Liver (tissue), 8 donors: ENCODE measurements at regions not wholly inside any gene's neighbourhood (a gene's known extent, or its start where the extent isn't known, plus 50 kb on each side); places are given as distances from the start of the nearest gene placed in this dataset.

ENCODE experiments used
- DNase-seq: peaks from one replicate; pipeline ENCODE4 v3.0.0-alpha.2; 2017; ENCODE audit warnings: low spot score
- H3K27ac ChIP-seq, 2 donors: one replicate each; pipeline ENCODE4 v1.7.0; 2013; ENCODE audit warnings: inconsistent platforms in 2 of 2, low read length in 2 of 2, control low read depth in 1 of 2, low read depth in 1 of 2, mild to moderate bottlenecking in 1 of 2
- H3K27me3 ChIP-seq, 4 donors: one replicate each; pipeline versions ENCODE4 v1.6.1 to v1.7.0; 2013; ENCODE audit warnings: low read length in 3 of 4, inconsistent platforms in 1 of 4, mild to moderate bottlenecking in 1 of 4, moderate library complexity in 1 of 4; ENCODE audit not compliant: control insufficient read depth in 4 of 4, insufficient read depth in 4 of 4
- H3K36me3 ChIP-seq, 4 donors: one replicate each; pipeline versions ENCODE4 v1.6.1 to v1.7.0; 2013; ENCODE audit warnings: low read length in 3 of 4, mild to moderate bottlenecking in 3 of 4, low read depth in 1 of 4, moderate library complexity in 1 of 4; ENCODE audit not compliant: control insufficient read depth in 4 of 4, insufficient read depth in 3 of 4
- H3K4me1 ChIP-seq, 4 donors: one replicate each; pipeline versions ENCODE4 v1.6.1 to v1.7.0; 2013; ENCODE audit warnings: low read length in 3 of 4, mild to moderate bottlenecking in 3 of 4, moderate library complexity in 1 of 4; ENCODE audit not compliant: control insufficient read depth in 4 of 4, insufficient read depth in 4 of 4
- H3K4me3 ChIP-seq, 3 donors: one replicate each; pipeline versions ENCODE4 v1.6.1 to v1.7.0; 2013; ENCODE audit warnings: low read length in 3 of 3, control low read depth in 1 of 3, low read depth in 1 of 3, mild to moderate bottlenecking in 1 of 3
- H3K9ac ChIP-seq, 2 donors: one replicate each; pipeline ENCODE4 v1.7.0; 2013; ENCODE audit warnings: low read length in 2 of 2, mild to moderate bottlenecking in 2 of 2, moderate library complexity in 2 of 2, control low read depth in 1 of 2, low read depth in 1 of 2
- H3K9me3 ChIP-seq, 4 donors: one replicate each; pipeline versions ENCODE4 v1.6.1 to v1.7.0; 2013; ENCODE audit warnings: low read length in 3 of 4; ENCODE audit not compliant: control insufficient read depth in 4 of 4
- EGR1 ChIP-seq, 2 donors: IDR thresholded peaks; 2 replicates each; pipeline ENCODE4 v1.6.1; 2016 to 2018; ENCODE audit warnings: antibody characterized with exemption in 2 of 2, low read depth in 2 of 2
- FOXA1 ChIP-seq: IDR thresholded peaks from 2 replicates; pipeline ENCODE4 v1.6.1; 2016; ENCODE audit warnings: antibody characterized with exemption
- FOXA2 ChIP-seq: IDR thresholded peaks from 2 replicates; pipeline ENCODE4 v1.6.1; 2016; ENCODE audit warnings: antibody characterized with exemption
- GABPA ChIP-seq, 2 donors: IDR thresholded peaks in 1 of 2; conservative IDR thresholded peaks in 1 of 2; 2 replicates each; pipeline ENCODE4 v1.6.1; 2016; ENCODE audit warnings: antibody characterized with exemption in 2 of 2, mild to moderate bottlenecking in 1 of 2, moderate library complexity in 1 of 2
- HNF4A ChIP-seq, 2 donors: conservative IDR thresholded peaks; 2 replicates each; pipeline ENCODE4 v1.6.1; 2016; ENCODE audit warnings: antibody characterized with exemption in 2 of 2, mild to moderate bottlenecking in 2 of 2
- HNF4G ChIP-seq: IDR thresholded peaks from 2 replicates; pipeline ENCODE4 v1.6.1; 2016; ENCODE audit warnings: antibody characterized with exemption
- JUND ChIP-seq, 2 donors: IDR thresholded peaks; 2 replicates each; pipeline ENCODE4 v1.6.1; 2016; ENCODE audit warnings: antibody characterized with exemption in 2 of 2
- NR2F2 ChIP-seq: IDR thresholded peaks from 2 replicates; pipeline ENCODE4 v1.6.1; 2016; ENCODE audit warnings: antibody characterized with exemption
- RAD21 ChIP-seq, 2 donors: IDR thresholded peaks; 2 replicates each; pipeline ENCODE4 v1.6.1; 2016; ENCODE audit warnings: antibody characterized with exemption in 2 of 2, mild to moderate bottlenecking in 2 of 2
- RXRA ChIP-seq, 2 donors: IDR thresholded peaks; 2 replicates each; pipeline ENCODE4 v1.6.1; 2017 to 2018; ENCODE audit warnings: antibody characterized with exemption in 2 of 2, mild to moderate bottlenecking in 1 of 2
- SP1 ChIP-seq: IDR thresholded peaks from 2 replicates; pipeline ENCODE4 v1.6.1; 2018; ENCODE audit warnings: antibody characterized with exemption, mild to moderate bottlenecking
- TAF1 ChIP-seq: conservative IDR thresholded peaks from 2 replicates; pipeline ENCODE4 v1.6.1; 2016; ENCODE audit warnings: antibody characterized with exemption, mild to moderate bottlenecking
- YY1 ChIP-seq: IDR thresholded peaks from 2 replicates; pipeline ENCODE4 v1.6.1; 2016; ENCODE audit warnings: antibody characterized with exemption, mild to moderate bottlenecking
- WGBS: extraction: QIAGEN DNeasy Blood & Tissue Kit; methylation state at CpG from one replicate; pipeline ENCODE4 v1.1.7; 2013; 5-methylcytosine and 5-hydroxymethylcytosine counted together
- TF ChIP-seq, protein P1 (sequence below): IDR thresholded peaks from 2 replicates; pipeline ENCODE4 v1.6.1; 2016; ENCODE audit warnings: antibody characterized with exemption
- TF ChIP-seq, protein P2 (sequence below): fragments of 150-350 bp; IDR thresholded peaks from 2 replicates; pipeline ENCODE4 v1.5.1; 2017; ENCODE audit warnings: improper control_type of control experiment, low read depth, low read length; ENCODE audit not compliant: missing input control
- TF ChIP-seq, protein P3 (sequence below): IDR thresholded peaks from 2 replicates; pipeline ENCODE4 v1.6.1; 2016; ENCODE audit warnings: antibody characterized with exemption
- TF ChIP-seq, protein P4 (sequence below): IDR thresholded peaks from 2 replicates; pipeline ENCODE4 v1.6.1; 2016; ENCODE audit warnings: antibody characterized with exemption
- TF ChIP-seq, protein P5 (sequence below): IDR thresholded peaks from 2 replicates; pipeline ENCODE4 v1.6.1; 2016; ENCODE audit warnings: antibody characterized with exemption, mild to moderate bottlenecking
- donor health status: healthy.
- donor health status: healthy.
- donor health status: healthy.
- donor health status: healthy.
- donor health status: healthy.

DNA sequence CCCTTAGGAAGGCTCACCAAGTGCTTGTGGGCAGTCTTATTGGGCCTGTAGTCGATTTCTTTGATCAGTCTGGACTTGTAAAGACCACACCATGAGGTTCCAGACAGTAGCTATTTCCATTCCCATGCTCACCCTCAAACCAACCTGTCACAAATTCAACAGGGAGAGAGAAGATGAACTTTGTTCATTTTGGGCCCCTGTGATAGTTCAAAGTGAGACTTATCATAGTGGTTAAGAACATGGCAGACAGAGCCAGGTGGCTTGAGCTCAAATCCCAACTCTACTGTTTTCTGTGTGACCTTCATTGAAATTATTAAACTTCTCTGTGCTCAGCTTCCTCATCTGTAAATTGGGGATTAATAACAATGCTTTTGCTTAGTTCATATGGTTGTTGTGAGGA is 53.9 kb upstream of the CTLA4 start:
- no peak for DNase-seq
- Histone ChIP-seq H3K9ac (no peak overlapping the region), H3K27me3 (no peaks in the 10 kb centered on the region), H3K27ac (peak overlapping the region in 1 of 2 donors; percentile 67), H3K4me1 (peaks cover 5 to 38% (median 30%) of the 10 kb centered on the region in 4 donors), H3K36me3 (no peaks in the 10 kb centered on the region), H3K4me3 (no peak overlapping the region), H3K9me3 (no peaks in the 10 kb centered on the region)
- TF ChIP-seq, protein P1, sequence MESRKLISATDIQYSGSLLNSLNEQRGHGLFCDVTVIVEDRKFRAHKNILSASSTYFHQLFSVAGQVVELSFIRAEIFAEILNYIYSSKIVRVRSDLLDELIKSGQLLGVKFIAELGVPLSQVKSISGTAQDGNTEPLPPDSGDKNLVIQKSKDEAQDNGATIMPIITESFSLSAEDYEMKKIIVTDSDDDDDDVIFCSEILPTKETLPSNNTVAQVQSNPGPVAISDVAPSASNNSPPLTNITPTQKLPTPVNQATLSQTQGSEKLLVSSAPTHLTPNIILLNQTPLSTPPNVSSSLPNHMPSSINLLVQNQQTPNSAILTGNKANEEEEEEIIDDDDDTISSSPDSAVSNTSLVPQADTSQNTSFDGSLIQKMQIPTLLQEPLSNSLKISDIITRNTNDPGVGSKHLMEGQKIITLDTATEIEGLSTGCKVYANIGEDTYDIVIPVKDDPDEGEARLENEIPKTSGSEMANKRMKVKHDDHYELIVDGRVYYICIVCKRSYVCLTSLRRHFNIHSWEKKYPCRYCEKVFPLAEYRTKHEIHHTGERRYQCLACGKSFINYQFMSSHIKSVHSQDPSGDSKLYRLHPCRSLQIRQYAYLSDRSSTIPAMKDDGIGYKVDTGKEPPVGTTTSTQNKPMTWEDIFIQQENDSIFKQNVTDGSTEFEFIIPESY = no peak
- no peak for TF ChIP-seq FOXA2
- no peak for TF ChIP-seq SP1
- TF ChIP-seq, protein P2, sequence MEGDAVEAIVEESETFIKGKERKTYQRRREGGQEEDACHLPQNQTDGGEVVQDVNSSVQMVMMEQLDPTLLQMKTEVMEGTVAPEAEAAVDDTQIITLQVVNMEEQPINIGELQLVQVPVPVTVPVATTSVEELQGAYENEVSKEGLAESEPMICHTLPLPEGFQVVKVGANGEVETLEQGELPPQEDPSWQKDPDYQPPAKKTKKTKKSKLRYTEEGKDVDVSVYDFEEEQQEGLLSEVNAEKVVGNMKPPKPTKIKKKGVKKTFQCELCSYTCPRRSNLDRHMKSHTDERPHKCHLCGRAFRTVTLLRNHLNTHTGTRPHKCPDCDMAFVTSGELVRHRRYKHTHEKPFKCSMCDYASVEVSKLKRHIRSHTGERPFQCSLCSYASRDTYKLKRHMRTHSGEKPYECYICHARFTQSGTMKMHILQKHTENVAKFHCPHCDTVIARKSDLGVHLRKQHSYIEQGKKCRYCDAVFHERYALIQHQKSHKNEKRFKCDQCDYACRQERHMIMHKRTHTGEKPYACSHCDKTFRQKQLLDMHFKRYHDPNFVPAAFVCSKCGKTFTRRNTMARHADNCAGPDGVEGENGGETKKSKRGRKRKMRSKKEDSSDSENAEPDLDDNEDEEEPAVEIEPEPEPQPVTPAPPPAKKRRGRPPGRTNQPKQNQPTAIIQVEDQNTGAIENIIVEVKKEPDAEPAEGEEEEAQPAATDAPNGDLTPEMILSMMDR = no peak
- TF ChIP-seq TAF1 = no peak
- TF ChIP-seq, protein P3, sequence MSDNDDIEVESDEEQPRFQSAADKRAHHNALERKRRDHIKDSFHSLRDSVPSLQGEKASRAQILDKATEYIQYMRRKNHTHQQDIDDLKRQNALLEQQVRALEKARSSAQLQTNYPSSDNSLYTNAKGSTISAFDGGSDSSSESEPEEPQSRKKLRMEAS = no peak
- no peak for TF ChIP-seq HNF4G
- TF ChIP-seq GABPA (IDR thresholded peaks at IDR 0.05 in 1 of 2, conservative IDR thresholded peaks at IDR 0.05 in 1 of 2) = no peak
- no peak for TF ChIP-seq HNF4A (conservative IDR thresholded peaks at IDR 0.05)
- TF ChIP-seq, protein P4, sequence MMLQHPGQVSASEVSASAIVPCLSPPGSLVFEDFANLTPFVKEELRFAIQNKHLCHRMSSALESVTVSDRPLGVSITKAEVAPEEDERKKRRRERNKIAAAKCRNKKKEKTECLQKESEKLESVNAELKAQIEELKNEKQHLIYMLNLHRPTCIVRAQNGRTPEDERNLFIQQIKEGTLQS = no peak
- TF ChIP-seq NR2F2 = no peak
- TF ChIP-seq YY1 = no peak
- no peak for TF ChIP-seq JUND (IDR thresholded peaks at IDR 0.05)
- no peak for TF ChIP-seq RXRA (IDR thresholded peaks at IDR 0.05)
- no peak for TF ChIP-seq EGR1 (IDR thresholded peaks at IDR 0.05; ENCODE audit: low read depth in 2 of 2)
- TF ChIP-seq FOXA1 = no peak
- no peak for TF ChIP-seq RAD21 (IDR thresholded peaks at IDR 0.05)
- TF ChIP-seq, protein P5, sequence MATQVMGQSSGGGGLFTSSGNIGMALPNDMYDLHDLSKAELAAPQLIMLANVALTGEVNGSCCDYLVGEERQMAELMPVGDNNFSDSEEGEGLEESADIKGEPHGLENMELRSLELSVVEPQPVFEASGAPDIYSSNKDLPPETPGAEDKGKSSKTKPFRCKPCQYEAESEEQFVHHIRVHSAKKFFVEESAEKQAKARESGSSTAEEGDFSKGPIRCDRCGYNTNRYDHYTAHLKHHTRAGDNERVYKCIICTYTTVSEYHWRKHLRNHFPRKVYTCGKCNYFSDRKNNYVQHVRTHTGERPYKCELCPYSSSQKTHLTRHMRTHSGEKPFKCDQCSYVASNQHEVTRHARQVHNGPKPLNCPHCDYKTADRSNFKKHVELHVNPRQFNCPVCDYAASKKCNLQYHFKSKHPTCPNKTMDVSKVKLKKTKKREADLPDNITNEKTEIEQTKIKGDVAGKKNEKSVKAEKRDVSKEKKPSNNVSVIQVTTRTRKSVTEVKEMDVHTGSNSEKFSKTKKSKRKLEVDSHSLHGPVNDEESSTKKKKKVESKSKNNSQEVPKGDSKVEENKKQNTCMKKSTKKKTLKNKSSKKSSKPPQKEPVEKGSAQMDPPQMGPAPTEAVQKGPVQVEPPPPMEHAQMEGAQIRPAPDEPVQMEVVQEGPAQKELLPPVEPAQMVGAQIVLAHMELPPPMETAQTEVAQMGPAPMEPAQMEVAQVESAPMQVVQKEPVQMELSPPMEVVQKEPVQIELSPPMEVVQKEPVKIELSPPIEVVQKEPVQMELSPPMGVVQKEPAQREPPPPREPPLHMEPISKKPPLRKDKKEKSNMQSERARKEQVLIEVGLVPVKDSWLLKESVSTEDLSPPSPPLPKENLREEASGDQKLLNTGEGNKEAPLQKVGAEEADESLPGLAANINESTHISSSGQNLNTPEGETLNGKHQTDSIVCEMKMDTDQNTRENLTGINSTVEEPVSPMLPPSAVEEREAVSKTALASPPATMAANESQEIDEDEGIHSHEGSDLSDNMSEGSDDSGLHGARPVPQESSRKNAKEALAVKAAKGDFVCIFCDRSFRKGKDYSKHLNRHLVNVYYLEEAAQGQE = no peak
- 93% methylated on average over 1 of the region's 1 CpG for WGBS
